DMS 273 (cell line): ENCODE measurements at regions not wholly inside any gene's neighbourhood (a gene's known extent, or its start where the extent isn't known, plus 50 kb on each side); places are given as distances from the start of the nearest gene placed in this dataset.

Source experiments
- DNase-seq: peaks from one replicate; lab custom pipeline; 2025; ENCODE audit not compliant: unreplicated experiment; lab: John Stamatoyannopoulos, UW

GRCh38 chr3:3579658-3580057 lies 219.6 kb upstream of the LRRN1 start:
- DNase-seq, result no peak

DNA sequence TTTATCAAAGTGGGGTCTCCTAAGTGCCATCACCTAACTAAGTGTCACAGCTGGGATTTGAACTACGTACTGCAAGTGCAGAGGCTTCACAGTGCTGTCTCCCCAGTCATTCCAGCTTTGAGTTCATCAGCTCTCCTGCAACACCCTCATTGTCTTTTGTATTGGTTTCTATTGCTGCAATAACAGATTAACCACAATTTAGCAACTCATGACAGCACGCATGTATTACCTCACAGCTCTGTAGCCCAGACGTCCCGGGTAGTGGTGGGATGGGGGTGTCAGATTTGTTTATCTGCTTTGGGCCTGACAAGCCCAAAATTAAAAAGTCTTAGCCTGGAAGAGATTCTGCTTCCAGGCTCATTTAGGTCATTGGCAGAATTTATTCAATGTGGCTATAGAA lies 220.5 kb upstream of the LRRN1 start:
- no peak for DNase-seq

- no peak for DNase-seq
Measured at GRCh38 chr3:3577823-3578222, 221.4 kb upstream of the LRRN1 start.

DNA sequence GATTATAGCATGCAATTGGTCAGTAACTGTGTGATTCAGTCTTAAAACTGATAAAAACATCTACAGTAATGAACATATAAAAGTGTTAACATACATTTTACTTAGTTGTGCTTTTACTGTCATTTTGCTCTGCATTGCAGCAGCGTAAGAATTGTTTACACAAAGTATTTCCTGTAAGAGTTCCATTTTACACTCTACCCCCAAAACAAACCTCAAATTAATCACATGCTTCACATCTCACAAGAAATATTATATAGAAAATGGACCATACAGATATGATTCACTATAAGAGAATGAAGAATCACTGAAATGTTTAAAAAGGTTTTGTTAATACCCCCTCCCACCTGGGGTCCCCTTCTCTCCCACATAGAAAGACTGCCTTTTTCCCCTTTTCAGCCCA lies 225.9 kb upstream of the LRRN1 start:
- DNase-seq, result no peak

DNA sequence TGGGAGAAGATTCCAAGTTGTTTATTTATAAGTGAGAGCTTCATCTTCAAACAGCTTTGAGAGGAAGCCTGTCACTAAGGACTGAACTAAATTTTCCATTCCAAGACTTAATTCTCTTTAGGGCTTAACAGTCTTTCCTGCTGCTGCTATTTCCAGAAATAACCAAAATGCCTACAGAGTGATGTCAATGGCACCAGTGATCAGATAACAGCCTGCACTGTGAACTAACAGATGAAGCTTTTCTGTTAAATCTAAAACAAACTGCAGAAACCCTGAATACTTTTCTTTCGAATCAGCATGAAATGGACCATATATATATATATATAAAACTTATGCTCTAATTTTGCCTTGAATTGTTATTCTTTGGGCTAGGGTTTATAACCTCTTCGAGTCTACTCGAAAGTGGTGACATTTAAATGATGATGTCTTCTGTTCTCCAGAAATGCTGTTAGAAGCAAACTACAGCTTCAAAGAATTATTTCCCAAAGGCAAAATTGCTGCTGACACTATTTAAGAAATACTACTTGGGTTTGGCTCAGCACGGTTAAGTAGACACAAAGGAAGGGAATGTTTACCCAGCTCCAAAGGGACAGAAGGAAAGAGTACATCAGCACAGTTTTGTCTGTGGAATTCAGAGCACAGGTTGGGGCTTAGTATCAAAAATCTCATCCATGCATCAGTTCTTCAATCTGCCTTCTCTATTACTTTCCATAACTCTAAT lies 238.5 kb upstream of the LRRN1 start:
- DNase-seq, result no peak

DNA sequence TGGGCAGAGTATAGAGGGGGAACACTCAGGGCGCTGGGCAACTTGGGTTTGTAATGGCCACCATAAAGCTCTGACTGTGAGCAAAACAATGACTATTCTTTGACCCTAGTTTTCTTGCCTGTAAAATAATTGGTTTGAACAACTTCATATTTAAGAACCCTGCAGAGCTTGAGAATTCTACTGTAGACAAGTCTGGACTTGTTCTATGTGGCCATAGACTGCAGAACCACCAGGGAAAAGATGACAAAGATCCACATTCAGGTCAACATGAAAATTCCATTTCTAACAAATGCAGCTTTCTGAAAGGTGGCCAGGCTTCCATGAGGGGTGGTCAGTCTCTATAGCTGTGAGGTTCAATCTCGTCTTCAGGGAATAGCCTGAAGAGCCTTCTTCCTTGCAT lies 239.4 kb upstream of the LRRN1 start:
- DNase-seq, result no peak

DNA sequence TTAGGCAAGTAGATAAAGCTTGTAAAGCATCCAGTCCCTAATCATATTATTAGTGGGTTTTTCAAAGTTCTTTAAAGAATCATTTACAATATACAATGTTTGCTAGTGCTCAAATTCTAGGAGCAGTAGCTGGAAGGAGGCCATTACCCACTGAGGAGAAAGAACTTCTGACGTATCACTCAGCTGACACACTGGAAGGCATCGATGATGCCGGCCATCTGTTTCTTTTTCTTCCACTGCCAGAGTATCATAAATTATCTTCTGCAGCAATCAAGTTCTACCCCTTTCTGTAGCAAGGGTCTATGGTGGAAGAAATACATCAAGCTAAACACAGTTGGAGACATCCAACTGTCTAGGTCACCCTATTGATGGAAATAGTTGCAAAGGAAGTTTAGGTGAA lies 243.2 kb upstream of the LRRN1 start:
- peak; percentile 60 for DNase-seq

- DNase-seq, result no peak
Measured at GRCh38 chr3:3553236-3553635, 246.0 kb upstream of the LRRN1 start.

- no peak for DNase-seq
Measured at GRCh38 chr3:3552761-3553160, 246.5 kb upstream of the LRRN1 start.

GRCh38 chr3:3551981-3552380 lies 247.2 kb upstream of the LRRN1 start:
- no peak for DNase-seq

DNA sequence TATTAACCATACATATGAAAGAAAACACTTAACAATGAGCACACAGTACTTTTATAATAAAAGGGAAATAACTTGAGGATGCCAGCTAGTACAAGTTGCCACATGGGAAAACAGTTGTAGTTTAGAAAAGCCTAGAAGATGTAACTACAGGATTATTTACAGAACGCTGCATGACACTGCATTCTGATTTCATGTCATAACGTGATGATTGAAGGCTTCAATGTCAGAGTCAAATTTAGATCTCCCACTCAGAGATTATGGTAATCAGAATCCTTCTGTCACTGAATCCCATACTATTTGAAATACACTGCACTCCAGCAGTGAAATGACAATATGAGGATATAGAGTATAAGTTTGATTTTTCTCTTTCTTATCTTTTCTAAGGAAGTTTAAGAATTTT lies 253.9 kb upstream of the LRRN1 start:
- no peak for DNase-seq

GRCh38 chr3:3538451-3538850 lies 260.8 kb upstream of the LRRN1 start:
- DNase-seq, result no peak

DNA sequence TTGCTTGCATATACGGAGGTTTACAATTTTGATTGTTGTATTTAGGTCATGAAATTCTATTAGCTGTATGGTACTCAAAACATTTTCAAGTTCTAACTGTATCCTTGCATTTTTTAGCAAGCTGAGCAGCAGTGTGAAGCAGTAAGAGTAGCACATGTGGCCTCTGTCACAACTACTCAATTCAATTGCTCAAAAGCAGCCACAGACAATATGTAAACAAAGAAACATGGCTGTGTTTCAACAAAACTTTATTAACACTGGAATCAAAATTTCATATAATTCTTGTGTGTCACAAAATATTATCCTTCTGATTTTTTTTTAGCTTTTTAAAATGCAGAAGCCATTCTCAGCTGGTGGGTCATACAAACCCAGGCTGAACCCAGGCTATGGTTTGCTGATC lies 266.7 kb upstream of the LRRN1 start:
- DNase-seq, result no peak

- no peak for DNase-seq
Measured at GRCh38 chr3:3531476-3531875, 267.8 kb upstream of the LRRN1 start.

- no peak for DNase-seq
Measured at GRCh38 chr3:3519266-3519665, 280.0 kb upstream of the LRRN1 start.

GRCh38 chr3:3516996-3517395 lies 282.2 kb upstream of the LRRN1 start:
- no peak for DNase-seq

DNA sequence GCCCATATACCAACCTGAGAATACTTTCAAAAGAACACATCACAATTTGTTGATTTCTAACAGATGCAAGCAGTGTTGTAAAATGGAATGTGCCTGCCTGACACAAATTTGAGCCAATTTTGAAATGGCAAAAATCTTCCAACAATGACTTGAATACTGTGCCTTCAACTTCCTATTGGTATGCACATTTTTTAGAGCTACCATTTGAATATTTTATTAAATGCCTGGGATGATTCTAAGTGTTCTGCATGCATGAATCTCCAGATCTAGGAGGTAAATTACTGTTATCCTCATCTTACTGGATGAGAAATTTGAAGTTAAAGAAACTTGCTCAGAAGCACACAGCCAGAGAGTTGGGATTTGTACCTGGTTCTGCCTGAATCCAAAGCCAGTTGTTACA lies 282.8 kb upstream of the LRRN1 start:
- DNase-seq, result no peak

- no peak for DNase-seq
Measured at GRCh38 chr3:3509665-3510064, 289.6 kb upstream of the LRRN1 start.

GRCh38 chr3:3504686-3505085 lies 294.5 kb upstream of the LRRN1 start:
- no peak for DNase-seq

DNA sequence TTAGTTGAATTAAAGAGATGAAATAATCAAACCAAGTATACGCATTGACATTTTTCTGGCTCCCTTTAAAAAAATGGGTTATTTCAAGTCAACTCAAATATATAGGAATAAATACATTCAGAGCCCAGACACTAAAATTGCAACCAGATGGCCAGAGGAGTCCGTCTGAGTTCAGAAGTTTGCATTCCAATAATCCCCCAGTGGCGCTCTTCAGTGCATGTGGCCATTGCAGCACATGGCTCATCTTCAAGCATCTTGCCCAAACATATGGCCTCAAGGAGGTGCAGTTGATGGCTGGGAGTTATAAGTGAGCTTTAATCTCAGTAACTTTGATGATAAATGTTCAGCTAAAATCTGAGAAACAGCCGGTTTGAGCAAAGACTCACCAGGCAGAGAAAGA lies 295.8 kb upstream of the LRRN1 start:
- peak; percentile 29 for DNase-seq

GRCh38 chr3:3499987-3500386 lies 299.2 kb upstream of the LRRN1 start:
- no peak for DNase-seq

DNA sequence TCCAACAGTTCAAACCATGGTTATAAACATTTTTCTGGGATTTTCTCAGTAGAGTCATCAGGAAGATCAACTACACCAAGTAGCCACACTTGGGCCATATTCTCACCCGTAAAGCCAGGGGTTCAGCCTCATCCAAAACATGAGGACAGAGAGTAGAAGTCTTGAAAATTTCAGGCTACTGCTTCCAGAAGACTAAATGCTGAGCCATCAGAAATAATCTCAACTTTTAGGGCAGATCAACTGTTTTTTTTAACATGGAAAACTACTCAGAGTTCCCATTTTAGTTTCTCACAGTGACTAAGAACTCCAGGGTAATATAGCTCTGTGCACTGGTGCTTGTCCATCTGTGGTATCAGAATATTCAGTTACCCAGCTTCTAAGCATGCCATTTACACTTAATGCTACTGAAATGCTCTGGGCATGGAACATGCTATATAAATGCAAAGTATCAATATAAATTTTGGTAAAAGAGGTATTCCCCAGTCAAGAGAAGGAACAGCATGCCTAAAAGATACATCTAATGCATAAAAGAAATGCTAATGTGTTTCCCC lies 300.1 kb upstream of the LRRN1 start:
- DNase-seq, result no peak

DNA sequence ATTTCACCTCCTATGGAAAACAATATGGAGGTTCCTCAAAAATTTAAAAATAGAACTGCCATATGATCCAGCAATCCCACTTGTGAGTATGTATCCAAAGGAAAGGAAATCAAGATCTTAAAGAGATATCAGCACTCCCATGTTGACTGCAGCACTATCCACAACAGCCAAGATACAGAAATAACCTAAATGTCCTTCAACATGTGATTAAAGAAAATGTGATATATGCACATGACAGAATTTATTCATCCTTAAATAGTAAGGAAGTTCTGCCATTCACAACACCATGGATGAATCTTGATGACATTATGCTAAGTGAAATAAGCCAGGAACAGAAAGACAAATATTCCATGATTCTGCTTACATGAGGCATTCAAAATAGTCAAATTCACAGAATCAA lies 303.6 kb upstream of the LRRN1 start:
- no peak for DNase-seq
